HEK293T (cell line): ENCODE measurements at regions not wholly inside any gene's neighbourhood (a gene's known extent, or its start where the extent isn't known, plus 50 kb on each side); places are given as distances from the start of the nearest gene placed in this dataset.

ENCODE experiments used
- CTCF ChIA-PET: fragments of 350-600 bp; formaldehyde crosslinking; extraction: SDS; loops from one replicate; lab custom pipeline; 2021; ENCODE audit warnings: antibody characterized with exemption, inconsistent platforms; lab: Yijun Ruan, JAX
- POLR2A ChIA-PET: fragments of 350-600 bp; formaldehyde crosslinking; extraction: SDS; loops from one replicate; lab custom pipeline; 2020; ENCODE audit warnings: antibody characterized with exemption, inconsistent platforms; lab: Yijun Ruan, JAX
- DNase-seq: peaks from one replicate; pipeline ENCODE4 v3.0.0; 2012; ENCODE audit warnings: mixed read lengths; ENCODE audit errors: extremely low spot score
- ARNT ChIP-seq: fragments of 450-650 bp; IDR thresholded peaks from 2 replicates; pipeline ENCODE4 v1.6.1; 2017; ENCODE audit warnings: mild to moderate bottlenecking
- BHLHE40 ChIP-seq: fragments of 450-650 bp; IDR thresholded peaks from 2 replicates; pipeline ENCODE4 v1.6.1; 2016; ENCODE audit warnings: mild to moderate bottlenecking, moderate library complexity, borderline replicate concordance
- CTBP1 ChIP-seq: fragments of 450-650 bp; IDR thresholded peaks from 2 replicates; pipeline ENCODE4 v1.6.1; 2016; ENCODE audit warnings: borderline replicate concordance
- ELF4 ChIP-seq: fragments of 450-650 bp; IDR thresholded peaks from 2 replicates; pipeline ENCODE4 v1.6.1; 2017; ENCODE audit warnings: antibody characterized with exemption
- FOXA1 ChIP-seq: fragments of 450-650 bp; IDR thresholded peaks from 2 replicates; pipeline ENCODE4 v1.6.1; 2016; ENCODE audit warnings: mild to moderate bottlenecking
- FOXK2 ChIP-seq: fragments of 450-650 bp; IDR thresholded peaks from 2 replicates; pipeline ENCODE4 v1.6.1; 2016; ENCODE audit warnings: mild to moderate bottlenecking
- FOXM1 ChIP-seq: fragments of 450-650 bp; IDR thresholded peaks from 2 replicates; pipeline ENCODE4 v1.6.1; 2017; ENCODE audit warnings: mild to moderate bottlenecking, borderline replicate concordance
- HDGF ChIP-seq: fragments of 450-650 bp; IDR thresholded peaks from 2 replicates; pipeline ENCODE4 v1.6.1; 2017; ENCODE audit warnings: antibody characterized with exemption, borderline replicate concordance
- L3MBTL2 ChIP-seq: fragments of 450-650 bp; conservative IDR thresholded peaks from 2 replicates; pipeline ENCODE4 v1.6.1; 2016; ENCODE audit warnings: mild to moderate bottlenecking
- LEF1 ChIP-seq: fragments of 450-650 bp; IDR thresholded peaks from 2 replicates; pipeline ENCODE4 v1.6.1; 2017; ENCODE audit warnings: mild to moderate bottlenecking, borderline replicate concordance
- NFRKB ChIP-seq: fragments of 450-650 bp; IDR thresholded peaks from 2 replicates; pipeline ENCODE4 v1.6.1; 2016; ENCODE audit warnings: mild to moderate bottlenecking, moderate library complexity
- PKNOX1 ChIP-seq: fragments of 450-650 bp; IDR thresholded peaks from 2 replicates; pipeline ENCODE4 v1.6.1; 2016
- SP1 ChIP-seq: fragments of 450-650 bp; IDR thresholded peaks from 2 replicates; pipeline ENCODE4 v1.6.1; 2017
- SUZ12 ChIP-seq: fragments of 450-650 bp; IDR thresholded peaks from 2 replicates; pipeline ENCODE4 v1.6.1; 2016; ENCODE audit warnings: mild to moderate bottlenecking
- TARDBP ChIP-seq: fragments of 450-650 bp; IDR thresholded peaks from 2 replicates; pipeline ENCODE4 v1.6.1; 2016
- ZNF384 ChIP-seq: fragments of 450-650 bp; IDR thresholded peaks from 2 replicates; pipeline ENCODE4 v1.6.1; 2016

- DNase-seq: no peak
- TF ChIP-seq BHLHE40 (no peak), ELF4 (no peak), FOXA1 (no peak), FOXM1 (no peak), SP1 (no peak), SUZ12 (no peak), HDGF (no peak)
- CTCF ChIA-PET: no interaction called here
- POLR2A ChIA-PET: no interaction called here
Observed at GRCh38 chr9:120212853-120213200, 367.1 kb downstream of the CDK5RAP2 start.

- ChIA-PET POLR2A (no interaction called here), CTCF (no interaction called here)
- no peak for DNase-seq
- TF ChIP-seq FOXK2 (no peak), SUZ12 (no peak), SP1 (no peak), LEF1 (no peak), ARNT (no peak), FOXA1 (no peak), BHLHE40 (no peak), FOXM1 (no peak), PKNOX1 (no peak), ELF4 (no peak), TARDBP (no peak), HDGF (no peak), L3MBTL2 (no peak), NFRKB (no peak), CTBP1 (no peak), ZNF384 (no peak)
Observed at GRCh38 chr9:120212153-120212852, 367.7 kb downstream of the CDK5RAP2 start.

GRCh38 chr9:120210274-120210673 lies 369.7 kb downstream of the CDK5RAP2 start:
- CTCF ChIA-PET: no interaction called here
- no peak for TF ChIP-seq FOXK2
- no peak for TF ChIP-seq TARDBP
- no peak for TF ChIP-seq HDGF
- no peak for TF ChIP-seq NFRKB
- no peak for TF ChIP-seq SP1
- no peak for TF ChIP-seq LEF1
- TF ChIP-seq BHLHE40: no peak
- no peak for TF ChIP-seq ZNF384
- no peak for TF ChIP-seq PKNOX1
- TF ChIP-seq L3MBTL2: no peak
- no peak for TF ChIP-seq FOXA1
- no peak for TF ChIP-seq SUZ12
- TF ChIP-seq CTBP1: no peak
- no peak for TF ChIP-seq ELF4
- DNase-seq: no peak
- POLR2A ChIA-PET: no interaction called here

DNA sequence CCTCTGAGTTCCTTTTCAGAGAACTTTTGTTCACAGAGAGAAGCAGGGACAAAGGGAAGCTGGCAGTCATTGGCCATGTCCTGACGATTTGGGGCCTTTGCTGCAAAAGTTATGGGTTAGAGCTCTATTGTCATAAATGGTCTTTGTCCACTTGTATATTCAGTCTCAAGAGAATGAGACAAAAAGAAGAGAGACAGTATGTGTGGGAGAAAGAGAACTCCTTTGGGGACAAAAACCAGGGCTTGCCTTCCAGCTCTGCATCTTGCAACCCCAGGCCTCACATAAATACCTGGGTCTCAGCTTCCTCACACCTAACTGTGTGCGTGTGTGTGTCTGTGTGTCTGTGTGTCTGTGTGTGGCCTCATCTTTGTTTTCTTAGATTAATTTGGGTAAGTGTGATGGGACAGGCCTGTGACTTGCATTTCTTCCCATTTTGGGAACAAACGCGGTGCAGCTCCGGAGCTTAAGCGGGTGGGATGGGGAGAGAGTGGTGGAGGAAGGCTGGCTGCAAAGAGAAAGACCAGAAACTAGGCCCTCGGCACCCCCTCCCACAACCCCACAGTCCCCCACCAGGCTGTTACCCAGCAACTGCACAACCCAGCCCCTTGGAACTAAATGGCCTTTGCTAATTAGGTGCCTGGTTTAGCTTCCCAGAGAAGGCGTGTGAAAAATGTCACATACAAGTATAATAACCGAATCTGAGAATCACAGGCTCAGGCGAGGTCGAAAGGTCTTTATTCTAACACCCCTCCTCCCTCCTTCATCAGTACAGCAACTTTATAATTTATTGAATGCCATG lies 376.9 kb downstream of the CDK5RAP2 start:
- ChIA-PET POLR2A (no interaction called here), CTCF (interaction anchor here (0.5 kb wide), 1 partner anchor 451 kb away, joined by 3 read pairs; no protein-coding TSS in a partner anchor)
- no peak for TF ChIP-seq NFRKB
- TF ChIP-seq FOXK2: no peak
- no peak for TF ChIP-seq CTBP1
- no peak for TF ChIP-seq L3MBTL2
- TF ChIP-seq ARNT: no peak
- TF ChIP-seq BHLHE40: no peak
- no peak for TF ChIP-seq FOXA1
- TF ChIP-seq ELF4: no peak
- TF ChIP-seq SP1: no peak
- TF ChIP-seq FOXM1: no peak
- no peak for TF ChIP-seq ZNF384
- TF ChIP-seq PKNOX1: no peak
- no peak for TF ChIP-seq HDGF
- no peak for TF ChIP-seq LEF1
- TF ChIP-seq SUZ12: no peak
- TF ChIP-seq TARDBP: no peak
- no peak for DNase-seq

DNA sequence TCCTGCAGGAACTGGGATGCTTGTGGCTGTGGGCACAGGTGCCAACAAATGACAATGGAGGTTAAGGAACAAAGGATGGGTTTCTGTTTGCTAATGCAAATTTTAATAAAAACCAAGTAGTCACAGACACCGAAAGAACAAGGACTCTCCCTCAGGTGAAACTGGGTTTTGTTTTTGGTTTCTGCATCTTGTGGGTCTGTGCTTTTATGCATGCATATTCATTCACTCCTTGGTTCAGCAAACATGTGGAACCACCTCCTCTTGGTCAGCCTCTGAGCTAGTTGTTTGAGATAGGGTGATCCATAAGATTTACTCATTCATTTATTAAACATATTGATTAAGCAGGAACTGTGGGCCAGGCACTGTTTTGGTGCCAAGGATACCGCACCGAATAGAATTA lies 381.9 kb downstream of the CDK5RAP2 start:
- POLR2A ChIA-PET: no interaction called here
- CTCF ChIA-PET: no interaction called here
- no peak for TF ChIP-seq NFRKB
- TF ChIP-seq FOXK2: no peak
- TF ChIP-seq ZNF384: no peak
- TF ChIP-seq FOXM1: no peak
- no peak for TF ChIP-seq FOXA1
- TF ChIP-seq SUZ12: no peak
- no peak for TF ChIP-seq TARDBP
- TF ChIP-seq BHLHE40: no peak
- TF ChIP-seq HDGF: no peak
- no peak for TF ChIP-seq ARNT
- no peak for TF ChIP-seq SP1
- no peak for TF ChIP-seq CTBP1
- no peak for TF ChIP-seq LEF1
- TF ChIP-seq PKNOX1: no peak
- TF ChIP-seq L3MBTL2: no peak
- TF ChIP-seq ELF4: no peak
- no peak for DNase-seq
